Spleen (tissue), 11 donors: ENCODE measurements at regions not wholly inside any gene's neighbourhood (a gene's known extent, or its start where the extent isn't known, plus 50 kb on each side); places are given as distances from the start of the nearest gene placed in this dataset.
A peak's percentile ranks its signal among the peaks of the same experiment; 100 is the strongest.
"Not testable (repeated sequence)": the region's sequence is repeated elsewhere in the genome, so short reads cannot be mapped to it uniquely, and the experiment has no call there.

ENCODE experiments used
- DNase-seq: peaks from one replicate; pipeline ENCODE4 v3.0.0-alpha.2; 2020
- H3K27ac ChIP-seq, 8 donors: fragments of 200-600 bp; sonication (generic) in 7 of 8; 1 replicate in 4 of 8; 2 replicates in 4 of 8; pipeline versions ENCODE4 v1.5.0 to v1.8.0; 2016 to 2021; ENCODE audit warnings: inconsistent platforms in 4 of 8, mild to moderate bottlenecking in 4 of 8, moderate library complexity in 1 of 8
- H3K27me3 ChIP-seq, 7 donors: fragments of 200-600 bp; sonication (generic) in 6 of 7; replicated peaks in 1 of 7; 1 replicate in 4 of 7; 2 replicates in 3 of 7; pipeline versions ENCODE4 v1.5.0 to v1.8.0; 2016 to 2021; ENCODE audit warnings: inconsistent platforms in 3 of 7, mild to moderate bottlenecking in 1 of 7
- H3K36me3 ChIP-seq, 6 donors: fragments of 200-600 bp; sonication (generic) in 5 of 6; 1 replicate in 4 of 6; 2 replicates in 2 of 6; pipeline versions ENCODE4 v1.5.0 to v1.8.0; 2016 to 2021; ENCODE audit warnings: inconsistent platforms in 2 of 6
- H3K4me1 ChIP-seq, 6 donors: fragments of 200-600 bp; sonication (generic) in 5 of 6; 1 replicate in 3 of 6; 2 replicates in 3 of 6; pipeline versions ENCODE4 v1.5.0 to v1.8.0; 2016 to 2021; ENCODE audit warnings: inconsistent platforms in 3 of 6
- H3K4me3 ChIP-seq, 8 donors: fragments of 200-600 bp; sonication (generic) in 7 of 8; 1 replicate in 4 of 8; 2 replicates in 4 of 8; pipeline versions ENCODE4 v1.5.0 to v1.8.0; 2016 to 2021; ENCODE audit warnings: inconsistent platforms in 4 of 8, mild to moderate bottlenecking in 4 of 8, moderate library complexity in 2 of 8
- H3K9me3 ChIP-seq, 8 donors: fragments of 200-600 bp; sonication (generic) in 7 of 8; 1 replicate in 4 of 8; 2 replicates in 4 of 8; pipeline versions ENCODE4 v1.5.0 to v1.8.0; 2016 to 2021; ENCODE audit warnings: inconsistent platforms in 4 of 8
- CTCF ChIP-seq, 11 experiments: fragments of 200-600 bp in 7 of 11; fragments of 450-650 bp in 4 of 11; sonication (generic) in 4 of 11; IDR thresholded peaks in 8 of 11; conservative IDR thresholded peaks in 3 of 11; 1 replicate in 7 of 11; 2 replicates in 4 of 11; pipeline versions ENCODE4 v1.4.0 to v1.8.0; 2016 to 2021; ENCODE audit warnings: antibody characterized with exemption in 11 of 11, inconsistent platforms in 4 of 11, mild to moderate bottlenecking in 1 of 11
- POLR2A ChIP-seq, 3 donors: fragments of 450-650 bp; IDR thresholded peaks; one replicate each; pipeline ENCODE4 v1.5.1; 2017; ENCODE audit warnings: antibody characterized with exemption in 3 of 3, mild to moderate bottlenecking in 1 of 3
- POLR2AphosphoS5 ChIP-seq, 3 donors: sonication (generic); formaldehyde crosslinking; IDR thresholded peaks; one replicate each; pipeline ENCODE4 v1.5.1; 2017; ENCODE audit warnings: antibody characterized with exemption in 3 of 3
- whole genome bisulfite sequencing, 5 donors: extraction: QIAGEN DNeasy Blood & Tissue Kit in 3 of 5; methylation state at CpG; one replicate each; pipeline versions ENCODE4 v1.1.5 to v1.1.7; 2013 to 2018; 5-methylcytosine and 5-hydroxymethylcytosine counted together
- intact Hi-C: fragments of 100-400 bp; cut with DNase I; formaldehyde crosslinking; loops from one replicate; pipeline ENCODE4 v1.15.0; 2023; ENCODE audit warnings: low total_unique reads
- donor health status: healthy with polysubstance abuse.
- donor health status: DM: no; HTN: no; CAD: no; lungs with moderate emphysema.
- donor health status: DM: no; HTN: no; CAD: no.
- donor health status: Bipolar disorder and iron deficiency.
- donor health status: healthy.
- donor health status: DM: no; HTN: no; CAD: no.
- donor health status: DM: yes; HTN: yes; CAD: no.

GRCh38 chr5:68067291-68067690 lies 148.3 kb upstream of the PIK3R1 start:
- H3K4me3 ChIP-seq, result no peak overlapping the region
- no peaks in the 10 kb centered on the region for H3K27me3 ChIP-seq
- no peaks in the 10 kb centered on the region for H3K36me3 ChIP-seq
- intact Hi-C loops, result no loop called here
- 15 to 61% (median 30%) methylated on average over 1 of the region's 1 CpG for WGBS, 5 donors
- peaks cover 0 to 3% (median 0%) of the 10 kb centered on the region in 6 donors for H3K4me1 ChIP-seq
- TF ChIP-seq POLR2AphosphoS5 (IDR thresholded peaks at IDR 0.05) (no peak), POLR2A (IDR thresholded peaks at IDR 0.05) (no peak), CTCF (IDR thresholded peaks at IDR 0.05 in 8 of 11, conservative IDR thresholded peaks at IDR 0.05 in 3 of 11) (no peak)
- DNase-seq, result no peak
- peak overlapping the region in 4 of 8 donors; percentile 37 to 54 (median 46) for H3K27ac ChIP-seq
- H3K9me3 ChIP-seq, result peaks cover 0 to 22% (median 15%) of the 10 kb centered on the region in 8 donors

- H3K27ac ChIP-seq, result peak overlapping the region in 1 of 8 donors; percentile 54
- H3K27me3 ChIP-seq, result no peaks in the 10 kb centered on the region
- no peaks in the 10 kb centered on the region for H3K36me3 ChIP-seq
- H3K9me3 ChIP-seq, result peaks cover 0 to 31% (median 18%) of the 10 kb centered on the region in 8 donors
- intact Hi-C loops, result no loop called here
- no peak for TF ChIP-seq CTCF (IDR thresholded peaks at IDR 0.05 in 8 of 11, conservative IDR thresholded peaks at IDR 0.05 in 3 of 11)
- no peak for DNase-seq
- no peak overlapping the region for H3K4me3 ChIP-seq
- 82 to 95% (median 86%) methylated on average over 3 of the region's 3 CpGs for WGBS, 5 donors
- peaks cover 0 to 3% (median 0%) of the 10 kb centered on the region in 6 donors for H3K4me1 ChIP-seq
Observed at GRCh38 chr5:68066277-68066955, 149.1 kb upstream of the PIK3R1 start.

GRCh38 chr5:68065321-68065720 lies 150.2 kb upstream of the PIK3R1 start:
- H3K4me3 ChIP-seq, H3K36me3 ChIP-seq, H3K27me3 ChIP-seq, H3K4me1 ChIP-seq, intact Hi-C loops, DNase-seq, H3K27ac ChIP-seq: not testable (repeated sequence)
- WGBS, 5 donors, result 93 to 98% (median 97%) methylated on average over 3 of the region's 3 CpGs
- peaks cover 0 to 35% (median 21%) of the 10 kb centered on the region in 8 donors for H3K9me3 ChIP-seq

- WGBS, 5 donors, result 83 to 95% (median 93%) methylated on average over 1 of the region's 1 CpG
- H3K36me3 ChIP-seq, result no peaks in the 10 kb centered on the region
- H3K27me3 ChIP-seq, result no peaks in the 10 kb centered on the region
- peaks cover 0 to 29% (median 12%) of the 10 kb centered on the region in 8 donors for H3K9me3 ChIP-seq
- no peak for DNase-seq
- no peak overlapping the region for H3K27ac ChIP-seq
- intact Hi-C loops, result no loop called here
- peaks cover 0 to 5% (median 1%) of the 10 kb centered on the region in 6 donors for H3K4me1 ChIP-seq
- no peak overlapping the region for H3K4me3 ChIP-seq
- TF ChIP-seq CTCF (IDR thresholded peaks at IDR 0.05 in 8 of 11, conservative IDR thresholded peaks at IDR 0.05 in 3 of 11) (no peak), POLR2A (IDR thresholded peaks at IDR 0.05) (no peak), POLR2AphosphoS5 (IDR thresholded peaks at IDR 0.05) (no peak)
Observed at GRCh38 chr5:68060382-68060781, 155.2 kb upstream of the PIK3R1 start.
